ENCODE measurements at regions not wholly inside any gene's neighbourhood (a gene's known extent, or its start where the extent isn't known, plus 50 kb on each side); places are given as distances from the start of the nearest gene placed in this dataset.

GRCh38 chr18:61948846-61949438 is 56.1 kb upstream of the RNF152 start:
- DNase-seq = no peak

GRCh38 chr18:61948281-61948741 is 55.5 kb upstream of the RNF152 start:
- DNase-seq = no peak

- no peak for DNase-seq
Observed at GRCh38 chr18:61946449-61946848, 53.6 kb upstream of the RNF152 start.

DNA sequence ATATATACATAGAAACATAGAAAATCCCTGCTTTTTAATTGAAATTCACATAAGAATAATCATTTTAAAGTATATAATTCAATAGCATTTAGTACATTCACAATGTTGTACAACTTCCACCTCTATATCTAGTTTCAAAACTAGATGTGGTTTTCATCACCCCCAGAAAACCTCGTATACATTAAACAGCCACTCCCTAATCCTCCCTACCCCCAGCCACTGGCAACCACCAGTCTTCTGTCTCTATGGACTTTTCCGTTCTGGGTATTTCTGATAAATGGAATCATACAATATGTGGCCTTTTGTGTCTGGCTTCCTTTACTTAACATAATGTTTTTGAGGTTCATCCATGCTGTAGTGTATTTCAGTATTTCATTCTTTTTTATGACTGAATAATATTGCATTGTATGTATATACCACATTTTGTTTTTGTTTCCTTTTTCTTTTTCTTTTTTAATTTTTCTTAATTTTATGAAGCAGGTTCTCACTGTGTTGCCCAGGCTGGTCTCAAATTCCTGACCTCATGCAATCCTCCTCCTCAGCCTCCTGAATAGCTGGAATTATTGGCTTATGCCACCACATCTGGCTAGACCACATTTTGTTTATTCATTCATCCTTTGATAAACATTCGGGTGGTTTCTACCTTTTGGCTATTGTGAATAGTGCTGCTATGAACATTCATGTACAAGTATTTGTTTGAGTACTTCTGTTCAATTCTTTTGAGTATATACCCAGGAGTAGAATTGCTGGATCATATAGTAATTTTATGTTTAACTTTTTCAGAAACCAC is 50.6 kb upstream of the RNF152 start:
- no peak for DNase-seq

Measured in RPMI8226 (cell line).